MCF 10A (cell line): ENCODE measurements at regions not wholly inside any gene's neighbourhood (a gene's known extent, or its start where the extent isn't known, plus 50 kb on each side); places are given as distances from the start of the nearest gene placed in this dataset.

ENCODE experiments used
- BruUV-seq: library from RNA; stranded (reverse); fragments of 400-500 nt; replicated peaks from 2 replicates; lab custom pipeline; 2021; lab: Mats Ljungman, UMichigan
- CTCF ChIA-PET: fragments of 300-600 bp; sonication (Branson Sonifier 250); formaldehyde crosslinking; extraction: SDS; loops from one replicate; lab custom pipeline; 2021; ENCODE audit warnings: antibody characterized with exemption, inconsistent platforms; lab: Yijun Ruan, JAX
- POLR2A ChIA-PET: fragments of 300-600, 350-650 bp; sonication (Branson Sonifier 250); formaldehyde crosslinking; extraction: SDS; loops from one replicate; lab custom pipeline; 2020; ENCODE audit warnings: antibody characterized with exemption, inconsistent platforms; lab: Yijun Ruan, JAX
- DNase-seq: peaks from one replicate; pipeline ENCODE4 v3.0.0-alpha.2; 2018; ENCODE audit not compliant: unreplicated experiment
- H3K27ac Mint-ChIP-seq: one replicate; pipeline ENCODE4 v1.8.0; 2022; ENCODE audit warnings: mild to moderate bottlenecking, low read depth, mixed read lengths; ENCODE audit not compliant: unreplicated experiment
- H3K27me3 Mint-ChIP-seq: one replicate; pipeline ENCODE4 v1.8.0; 2022; ENCODE audit warnings: mixed read lengths; ENCODE audit not compliant: insufficient read depth, unreplicated experiment
- H3K36me3 Mint-ChIP-seq: one replicate; pipeline ENCODE4 v1.8.0; 2022; ENCODE audit warnings: mild to moderate bottlenecking, moderate library complexity, mixed read lengths; ENCODE audit not compliant: insufficient read depth, unreplicated experiment
- H3K4me1 Mint-ChIP-seq: one replicate; pipeline ENCODE4 v1.8.0; 2022; ENCODE audit warnings: mixed read lengths; ENCODE audit not compliant: insufficient read depth, unreplicated experiment
- H3K4me3 Mint-ChIP-seq: one replicate; pipeline ENCODE4 v1.8.0; 2022; ENCODE audit warnings: mild to moderate bottlenecking, moderate library complexity, mixed read lengths; ENCODE audit not compliant: unreplicated experiment
- H3K9me3 Mint-ChIP-seq: one replicate; pipeline ENCODE4 v1.8.0; 2022; ENCODE audit warnings: mixed read lengths; ENCODE audit not compliant: unreplicated experiment
- CTCF ChIP-seq: fragments of 200-600 bp; IDR thresholded peaks from one replicate; pipeline ENCODE4 v1.8.0; 2022; ENCODE audit warnings: antibody characterized with exemption, mild to moderate bottlenecking; ENCODE audit not compliant: unreplicated experiment
- intact Hi-C: fragments of 100-400 bp; cut with micrococcal nuclease; formaldehyde crosslinking; loops from 2 replicates; pipeline ENCODE4 v1.14.1; 2022

- CTCF ChIA-PET: interaction anchor here (0.5 to 1.5 kb wide), 7 partner anchors 12 to 1568 kb away, joined by 3 to 4 read pairs (median 3); no protein-coding TSS in a partner anchor
- H3K4me1 Mint-ChIP-seq: no peaks in the 10 kb centered on the region
- H3K9me3 Mint-ChIP-seq: no peaks in the 10 kb centered on the region
- POLR2A ChIA-PET: no interaction called here
- H3K27me3 Mint-ChIP-seq: no peaks in the 10 kb centered on the region
- intact Hi-C loops: loop anchor here (10.0 kb wide), 4 partner anchors 222 to 1012 kb away; no protein-coding TSS in a partner anchor
- DNase-seq: no peak
- no peak for TF ChIP-seq CTCF
- H3K27ac Mint-ChIP-seq: no peak overlapping the region
- no peaks in the 10 kb centered on the region for H3K36me3 Mint-ChIP-seq
- no TSS peak for BruUV-seq
- no peak overlapping the region for H3K4me3 Mint-ChIP-seq
Observed at GRCh38 chr3:118626453-118626852, 408.2 kb downstream of the IGSF11 start.

- Mint-ChIP-seq H3K9me3 (no peaks in the 10 kb centered on the region), H3K36me3 (no peaks in the 10 kb centered on the region), H3K4me3 (no peak overlapping the region), H3K27me3 (no peaks in the 10 kb centered on the region), H3K27ac (no peak overlapping the region), H3K4me1 (no peaks in the 10 kb centered on the region)
- intact Hi-C loops: loop anchor here (1.0 to 10.0 kb wide), 8 partner anchors 188 to 1570 kb away; no protein-coding TSS in a partner anchor
- ChIA-PET POLR2A (interaction anchor here (0.6 kb wide), 2 partner anchors 808 to 1037 kb away, joined by 3 read pairs; no protein-coding TSS in a partner anchor), CTCF (interaction anchor here (0.5 to 2.0 kb wide), 17 partner anchors 21 to 1570 kb away, joined by 3 to 10 read pairs (median 3); no protein-coding TSS in a partner anchor)
- BruUV-seq: no TSS peak
- peak; percentile 79 for DNase-seq
- TF ChIP-seq CTCF: peak; percentile 92
Observed at GRCh38 chr3:118628704-118629341, 405.8 kb downstream of the IGSF11 start.

- H3K9me3 Mint-ChIP-seq: no peaks in the 10 kb centered on the region
- intact Hi-C loops: loop anchor here (2.0 to 10.0 kb wide), 7 partner anchors 187 to 1015 kb away; no protein-coding TSS in a partner anchor
- H3K27ac Mint-ChIP-seq: no peak overlapping the region
- no peak overlapping the region for H3K4me3 Mint-ChIP-seq
- H3K27me3 Mint-ChIP-seq: no peaks in the 10 kb centered on the region
- DNase-seq: no peak
- TF ChIP-seq CTCF: no peak
- ChIA-PET POLR2A (no interaction called here), CTCF (interaction anchor here (0.6 to 2.0 kb wide), 20 partner anchors 12 to 1571 kb away, joined by 3 to 10 read pairs (median 3); no protein-coding TSS in a partner anchor)
- no TSS peak for BruUV-seq
- no peaks in the 10 kb centered on the region for H3K4me1 Mint-ChIP-seq
- no peaks in the 10 kb centered on the region for H3K36me3 Mint-ChIP-seq
Observed at GRCh38 chr3:118629821-118630220, 404.8 kb downstream of the IGSF11 start.

- H3K27me3 Mint-ChIP-seq: no peaks in the 10 kb centered on the region
- CTCF ChIA-PET: interaction anchor here (0.6 to 1.5 kb wide), 3 partner anchors 10 to 173 kb away, joined by 3 to 4 read pairs (median 3); no protein-coding TSS in a partner anchor
- no TSS peak for BruUV-seq
Observed at GRCh38 chr3:118635711-118636110, 398.9 kb downstream of the IGSF11 start.

More at GRCh38 chr3:118635711-118636110, 398.9 kb downstream of the IGSF11 start:
- H3K27ac Mint-ChIP-seq: no peak overlapping the region
- intact Hi-C loops: no loop called here
- no peak for TF ChIP-seq CTCF
- DNase-seq: no peak
- no peaks in the 10 kb centered on the region for H3K36me3 Mint-ChIP-seq
- no peak overlapping the region for H3K4me3 Mint-ChIP-seq
- POLR2A ChIA-PET: interaction anchor here (0.6 kb wide), 1 partner anchor 272 kb away, joined by 4 read pairs; no protein-coding TSS in a partner anchor
- H3K9me3 Mint-ChIP-seq: no peaks in the 10 kb centered on the region
- peaks cover 11% of the 10 kb centered on the region for H3K4me1 Mint-ChIP-seq
